Thoracic aorta (tissue), 2 donors: ENCODE measurements at regions not wholly inside any gene's neighbourhood (a gene's known extent, or its start where the extent isn't known, plus 50 kb on each side); places are given as distances from the start of the nearest gene placed in this dataset.

Experiments
- ATAC-seq: fragments of 150-250 bp; one replicate; pipeline ENCODE4 v1.8.0; 2017; ENCODE audit warnings: low read depth; ENCODE audit not compliant: insufficient number of reproducible peaks, low FRiP score
- DNase-seq: peaks from one replicate; pipeline ENCODE4 v3.0.0-alpha.2; 2020; ENCODE audit warnings: low spot score
- H3K27ac ChIP-seq, 2 donors: fragments of 200-600 bp; sonication (generic); 1 replicate in 1 of 2; 2 replicates in 1 of 2; pipeline ENCODE4 v1.5.1; 2016; ENCODE audit warnings: mild to moderate bottlenecking in 2 of 2, moderate library complexity in 2 of 2
- H3K27me3 ChIP-seq: fragments of 200-600 bp; sonication (generic); replicated peaks from 2 replicates; pipeline ENCODE4 v1.6.0; 2016; ENCODE audit warnings: mild to moderate bottlenecking; ENCODE audit not compliant: insufficient read depth
- H3K36me3 ChIP-seq: fragments of 200-600 bp; sonication (generic); one replicate; pipeline ENCODE4 v1.5.1; 2016
- H3K4me1 ChIP-seq, 2 donors: fragments of 200-600 bp; sonication (generic); 1 replicate in 1 of 2; 2 replicates in 1 of 2; pipeline versions ENCODE4 v1.5.1 to v1.6.0; 2016; ENCODE audit warnings: low read depth in 2 of 2, mild to moderate bottlenecking in 1 of 2; ENCODE audit not compliant: control insufficient read depth in 1 of 2
- H3K4me3 ChIP-seq: fragments of 200-600 bp; sonication (generic); 2 replicates; pipeline ENCODE4 v1.5.1; 2016; ENCODE audit warnings: mild to moderate bottlenecking
- H3K9me3 ChIP-seq: fragments of 200-600 bp; sonication (generic); 2 replicates; pipeline ENCODE4 v1.5.1; 2016
- TF ChIP-seq, protein P1 (sequence below): fragments of 200-600 bp; sonication (generic); IDR thresholded peaks from one replicate; pipeline ENCODE4 v1.5.1; 2019; ENCODE audit warnings: antibody characterized with exemption

- DNase-seq (no peak), ATAC-seq (no peak)
- Histone ChIP-seq H3K27ac (no peak overlapping the region), H3K27me3 (no peaks in the 10 kb centered on the region), H3K36me3 (no peaks in the 10 kb centered on the region), H3K4me3 (no peak overlapping the region), H3K9me3 (no peaks in the 10 kb centered on the region), H3K4me1 (no peaks in the 10 kb centered on the region)
- TF ChIP-seq, protein P1, sequence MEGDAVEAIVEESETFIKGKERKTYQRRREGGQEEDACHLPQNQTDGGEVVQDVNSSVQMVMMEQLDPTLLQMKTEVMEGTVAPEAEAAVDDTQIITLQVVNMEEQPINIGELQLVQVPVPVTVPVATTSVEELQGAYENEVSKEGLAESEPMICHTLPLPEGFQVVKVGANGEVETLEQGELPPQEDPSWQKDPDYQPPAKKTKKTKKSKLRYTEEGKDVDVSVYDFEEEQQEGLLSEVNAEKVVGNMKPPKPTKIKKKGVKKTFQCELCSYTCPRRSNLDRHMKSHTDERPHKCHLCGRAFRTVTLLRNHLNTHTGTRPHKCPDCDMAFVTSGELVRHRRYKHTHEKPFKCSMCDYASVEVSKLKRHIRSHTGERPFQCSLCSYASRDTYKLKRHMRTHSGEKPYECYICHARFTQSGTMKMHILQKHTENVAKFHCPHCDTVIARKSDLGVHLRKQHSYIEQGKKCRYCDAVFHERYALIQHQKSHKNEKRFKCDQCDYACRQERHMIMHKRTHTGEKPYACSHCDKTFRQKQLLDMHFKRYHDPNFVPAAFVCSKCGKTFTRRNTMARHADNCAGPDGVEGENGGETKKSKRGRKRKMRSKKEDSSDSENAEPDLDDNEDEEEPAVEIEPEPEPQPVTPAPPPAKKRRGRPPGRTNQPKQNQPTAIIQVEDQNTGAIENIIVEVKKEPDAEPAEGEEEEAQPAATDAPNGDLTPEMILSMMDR, result no peak
Observed at GRCh38 chr10:118940386-118940785, 89.1 kb upstream of the NANOS1 start.

GRCh38 chr10:118943253-118943652, 86.3 kb upstream of the NANOS1 start:
- DNase-seq (no peak), ATAC-seq (no peak)
- no peak overlapping the region for H3K27ac ChIP-seq
- H3K27me3 ChIP-seq, result no peaks in the 10 kb centered on the region
- no peaks in the 10 kb centered on the region for H3K9me3 ChIP-seq
- H3K4me1 ChIP-seq, result no peaks in the 10 kb centered on the region
- TF ChIP-seq, protein P1, result no peak
- no peaks in the 10 kb centered on the region for H3K36me3 ChIP-seq
- H3K4me3 ChIP-seq, result no peak overlapping the region

DNA sequence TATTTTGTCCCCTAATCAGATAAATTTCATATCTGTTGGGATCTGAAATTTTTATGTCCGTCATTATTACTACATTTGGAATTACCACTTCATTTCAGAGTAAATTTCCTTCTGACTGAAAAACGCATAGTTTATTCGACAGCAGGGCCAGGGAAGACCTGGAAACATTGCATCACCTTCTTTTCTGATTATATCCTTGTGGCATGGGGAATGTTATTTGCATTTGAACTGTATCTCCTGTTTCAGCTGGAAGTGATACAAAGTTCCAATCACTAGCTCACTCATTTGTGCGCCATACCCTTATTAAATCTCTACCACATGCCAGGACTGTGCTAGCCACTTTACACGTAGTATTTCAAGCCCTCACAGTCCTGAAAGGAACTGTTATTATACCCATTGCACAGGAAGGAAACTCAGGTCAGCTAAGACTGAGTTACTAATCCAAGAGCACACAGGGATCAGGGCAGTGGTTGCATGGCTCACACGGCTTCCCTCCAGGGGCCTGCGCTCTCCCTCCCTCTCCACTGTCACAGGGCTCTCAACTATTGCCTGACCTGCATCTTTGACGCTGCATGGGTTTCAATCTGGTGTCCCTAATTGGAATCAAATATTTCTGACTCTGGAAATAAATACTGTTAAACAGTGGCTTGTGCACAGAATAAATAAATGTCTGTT, 84.4 kb upstream of the NANOS1 start:
- DNase-seq (no peak), ATAC-seq (no peak)
- no peaks in the 10 kb centered on the region for H3K36me3 ChIP-seq
- no peak overlapping the region for H3K4me3 ChIP-seq
- H3K27me3 ChIP-seq, result no peaks in the 10 kb centered on the region
- TF ChIP-seq, protein P1, result no peak
- no peaks in the 10 kb centered on the region for H3K9me3 ChIP-seq
- no peak overlapping the region for H3K27ac ChIP-seq
- peaks cover 0 to 6% of the 10 kb centered on the region in 2 donors for H3K4me1 ChIP-seq

DNA sequence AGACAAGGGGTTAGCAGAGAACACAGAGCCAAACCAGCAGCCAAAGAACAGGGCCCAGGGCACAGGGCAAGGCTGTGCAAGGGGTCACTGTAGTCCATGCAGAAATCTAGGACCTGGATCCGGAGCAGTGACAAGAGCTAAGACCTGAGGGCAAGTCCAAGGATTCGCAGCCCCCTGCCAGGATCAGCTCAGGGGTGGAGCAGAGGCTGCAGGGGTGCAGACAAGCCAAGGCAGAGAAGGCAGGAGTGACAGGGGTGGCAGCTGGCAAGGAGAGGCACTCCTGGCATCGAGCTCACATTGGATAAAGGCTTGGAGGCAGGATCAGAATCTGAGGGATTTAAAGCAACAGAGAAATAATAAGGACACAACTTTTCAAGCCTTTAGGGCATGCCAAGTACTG, 80.7 kb upstream of the NANOS1 start:
- no peak for DNase-seq
- Histone ChIP-seq H3K4me1 (peaks cover 0 to 6% of the 10 kb centered on the region in 2 donors), H3K9me3 (no peaks in the 10 kb centered on the region), H3K27ac (no peak overlapping the region), H3K36me3 (no peaks in the 10 kb centered on the region), H3K4me3 (no peak overlapping the region), H3K27me3 (no peaks in the 10 kb centered on the region)
- ATAC-seq, result no peak
- TF ChIP-seq, protein P1, result no peak

DNA sequence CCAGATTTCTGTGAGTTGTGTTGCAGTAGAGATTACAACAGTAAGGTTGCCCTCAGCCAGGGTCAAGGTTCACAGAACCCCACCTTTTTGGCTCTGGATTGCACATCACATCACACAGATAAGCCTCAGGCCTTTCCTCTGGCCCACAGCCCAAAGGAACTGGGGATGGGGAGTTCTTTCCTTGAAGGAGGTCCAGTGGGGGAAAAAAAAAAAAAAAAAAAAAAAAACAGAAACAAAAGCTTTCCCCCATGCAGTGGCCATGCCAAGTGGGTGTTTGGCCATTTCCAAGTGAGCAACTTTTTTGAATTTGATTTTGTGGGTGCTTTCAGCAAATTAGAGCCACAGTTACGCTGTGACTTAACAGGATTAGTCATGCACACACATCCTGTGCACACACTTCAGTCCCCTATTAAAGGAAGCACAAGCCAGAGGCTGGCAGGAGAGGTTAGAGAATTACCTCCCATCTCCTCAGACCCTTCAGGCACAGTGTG, 79.3 kb upstream of the NANOS1 start:
- Histone ChIP-seq H3K27ac (no peak overlapping the region), H3K4me1 (peaks cover 0 to 6% of the 10 kb centered on the region in 2 donors), H3K36me3 (no peaks in the 10 kb centered on the region), H3K4me3 (no peak overlapping the region), H3K27me3 (no peaks in the 10 kb centered on the region), H3K9me3 (no peaks in the 10 kb centered on the region)
- TF ChIP-seq, protein P1, result no peak
- ATAC-seq, result no peak
- no peak for DNase-seq
